CD1c-positive myeloid dendritic cell (primary cell): ENCODE measurements at regions not wholly inside any gene's neighbourhood (a gene's known extent, or its start where the extent isn't known, plus 50 kb on each side); places are given as distances from the start of the nearest gene placed in this dataset.
A peak's percentile ranks its signal among the peaks of the same experiment; 100 is the strongest.

Experiments
- DNase-seq: peaks from one replicate; pipeline ENCODE4 v3.0.0-alpha.2; 2016; ENCODE audit errors: extremely low spot score

DNA sequence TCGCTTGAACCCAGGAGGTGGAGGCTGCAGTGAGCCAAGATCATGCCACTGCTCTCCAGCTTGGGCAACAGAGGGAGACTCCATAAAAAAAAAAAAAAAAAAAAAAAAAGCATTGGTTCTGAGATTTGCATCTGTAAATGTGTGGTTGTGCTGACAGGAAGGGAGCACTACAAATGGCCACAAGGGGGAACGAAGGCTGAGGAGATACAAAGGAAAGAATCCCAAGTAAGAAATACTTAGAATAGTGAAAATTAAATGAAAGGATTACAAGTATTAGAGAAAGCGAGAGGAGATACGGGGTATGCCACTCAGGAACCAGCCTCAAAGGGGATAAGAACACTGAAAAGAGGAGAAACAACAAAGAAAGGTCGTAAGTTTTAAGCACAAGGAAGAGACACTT, 284.9 kb downstream of the KLF12 start:
- no peak for DNase-seq

DNA sequence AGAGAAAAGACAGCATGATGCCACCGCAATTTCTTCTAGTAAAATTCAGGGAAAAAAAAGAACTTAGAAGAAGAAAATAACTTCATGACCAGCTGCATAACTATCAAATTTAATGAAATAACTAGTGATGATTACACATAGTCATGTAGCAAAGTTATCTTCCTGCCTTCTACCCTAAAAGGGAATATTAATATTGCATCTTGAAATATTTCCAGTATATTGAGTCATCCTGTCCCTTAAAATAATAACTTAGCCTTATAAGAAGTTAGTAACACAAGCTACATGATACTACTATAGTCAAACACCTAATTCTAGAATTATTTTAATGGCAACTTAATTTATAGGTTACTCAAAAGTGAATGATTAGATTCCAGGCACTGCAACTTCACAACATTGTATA, 289.2 kb downstream of the KLF12 start:
- DNase-seq: no peak

DNA sequence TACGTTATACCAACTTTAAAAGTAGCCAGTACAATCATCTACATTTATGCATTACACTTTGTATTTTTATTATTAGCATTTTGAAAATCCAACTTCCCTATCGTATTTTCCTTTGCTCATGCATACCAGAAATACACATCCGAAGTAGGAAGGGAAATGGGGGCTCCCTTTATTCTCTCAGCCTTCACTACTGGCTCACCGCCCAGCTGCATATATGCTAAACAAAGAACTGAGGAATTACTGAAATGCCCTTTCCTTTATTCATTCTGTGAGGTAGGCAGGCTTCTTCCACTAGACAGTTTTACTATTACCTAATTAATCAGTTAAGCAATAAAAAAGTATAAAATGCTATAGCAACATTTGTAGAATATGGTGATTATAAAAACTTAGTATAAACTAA, 291.6 kb downstream of the KLF12 start:
- DNase-seq: no peak

DNA sequence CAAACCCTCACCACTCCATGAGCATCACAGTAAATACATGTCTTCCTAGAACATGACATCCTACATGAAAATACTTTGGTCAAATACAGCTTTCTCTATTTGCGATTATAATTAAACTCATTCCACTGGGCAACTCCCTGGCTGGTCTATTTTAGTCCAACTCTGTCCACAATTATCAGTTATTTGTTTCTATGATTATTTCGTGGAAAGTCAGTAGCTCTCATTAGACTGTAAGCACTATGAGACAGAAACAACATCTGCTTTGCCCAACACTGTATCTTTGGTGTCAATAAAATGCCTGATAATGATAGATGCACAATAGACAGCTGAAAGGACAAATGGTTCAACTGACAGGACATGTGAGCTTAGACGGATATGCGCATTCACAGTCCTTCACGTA, 292.0 kb downstream of the KLF12 start:
- no peak for DNase-seq

DNA sequence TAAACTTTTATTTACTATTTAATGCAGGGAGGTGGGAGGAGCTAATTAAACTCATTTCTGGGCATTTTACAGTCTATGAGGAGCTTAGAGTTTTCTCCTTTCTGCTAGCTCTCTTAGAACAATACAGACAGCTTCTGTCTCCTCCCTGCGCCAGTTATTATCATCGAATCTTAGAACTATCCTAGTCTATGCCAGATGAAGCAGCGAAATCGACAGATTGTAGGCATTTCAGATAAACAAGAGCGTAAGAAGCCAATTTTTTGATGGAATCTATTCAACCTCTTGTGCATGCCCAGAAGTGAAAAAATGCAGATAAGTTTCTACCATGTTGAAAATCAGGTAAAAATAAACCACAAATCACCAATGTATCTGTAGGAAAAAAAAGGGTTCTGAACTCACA, 297.1 kb downstream of the KLF12 start:
- no peak for DNase-seq

DNA sequence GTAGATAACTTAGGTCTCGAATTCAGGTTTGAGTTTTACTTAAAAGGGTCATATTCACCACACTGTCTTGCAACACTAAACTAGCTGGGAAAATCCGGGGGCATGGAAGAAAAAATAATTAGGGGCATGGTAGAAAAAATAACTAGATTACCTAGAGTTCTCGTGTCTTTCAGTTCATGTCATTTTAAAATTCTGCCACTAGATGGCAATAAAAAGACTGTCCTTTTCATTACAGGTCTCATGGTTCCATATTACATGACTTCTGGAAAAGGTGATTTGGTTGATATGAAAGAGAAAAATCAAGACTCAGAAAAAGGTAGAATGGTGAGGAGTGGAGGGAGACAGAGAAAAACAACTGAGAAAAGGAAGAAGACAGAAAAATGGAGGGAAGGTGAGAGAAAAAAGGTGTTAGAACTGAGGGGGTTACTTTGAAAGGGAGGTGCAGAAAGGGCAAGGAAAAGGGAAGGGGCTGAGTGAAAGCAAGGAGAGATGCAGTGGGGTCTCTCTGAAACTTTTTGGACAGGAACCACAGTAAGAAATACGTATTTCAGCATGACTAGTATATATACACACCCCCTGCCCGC, 299.0 kb downstream of the KLF12 start:
- DNase-seq: peak; percentile 62

DNA sequence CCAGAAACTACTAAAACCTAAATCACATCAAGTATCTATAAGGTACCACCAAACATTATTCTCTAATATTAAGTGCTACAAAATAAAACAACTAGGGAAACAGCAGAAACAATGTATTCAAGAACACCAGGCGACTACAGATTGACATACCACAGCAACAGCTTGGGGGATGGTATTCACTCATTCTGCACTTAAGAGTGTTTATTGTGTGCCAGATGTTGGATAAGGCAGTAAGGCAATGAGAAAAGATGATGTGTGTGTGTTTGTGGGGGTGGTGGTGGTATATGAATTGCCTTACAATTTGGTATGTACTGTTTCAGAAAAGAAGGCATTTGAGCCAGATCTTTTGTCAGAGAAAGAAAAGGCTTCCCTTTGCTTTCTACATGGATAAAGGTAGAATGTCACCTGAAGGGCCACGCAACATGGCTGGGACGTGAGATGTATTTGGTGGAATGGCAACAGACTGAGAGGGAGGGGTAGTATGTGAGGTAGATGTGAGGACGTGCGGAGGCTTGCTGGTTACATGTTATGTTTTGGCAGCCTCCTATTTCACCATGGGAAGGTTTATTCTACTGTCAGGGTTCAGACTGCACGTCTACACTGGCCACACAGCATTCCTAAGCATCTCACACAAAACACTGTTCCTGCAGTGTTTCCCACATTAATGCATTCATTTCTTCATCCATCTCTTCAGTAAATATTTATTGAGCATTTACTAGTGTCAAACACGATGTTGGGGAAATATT, 300.7 kb downstream of the KLF12 start:
- DNase-seq: no peak

DNA sequence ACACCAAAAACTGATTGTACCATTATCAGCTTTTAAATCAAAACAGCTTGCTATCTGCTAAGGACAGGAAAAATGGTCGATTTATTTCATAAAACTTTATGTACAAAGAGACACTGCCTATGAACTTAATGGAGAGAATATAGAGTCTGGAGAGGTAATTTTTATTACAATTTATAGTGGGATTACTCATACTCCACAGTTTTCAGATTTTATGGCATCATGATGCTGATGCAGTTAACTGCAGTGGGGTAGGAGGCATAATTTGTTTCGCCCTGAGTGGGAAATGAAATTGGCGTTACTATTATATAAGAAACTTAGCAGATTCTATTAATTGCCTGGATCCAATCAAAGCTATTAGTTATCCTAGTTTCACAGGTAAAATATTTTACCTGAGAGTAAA, 301.4 kb downstream of the KLF12 start:
- no peak for DNase-seq

DNA sequence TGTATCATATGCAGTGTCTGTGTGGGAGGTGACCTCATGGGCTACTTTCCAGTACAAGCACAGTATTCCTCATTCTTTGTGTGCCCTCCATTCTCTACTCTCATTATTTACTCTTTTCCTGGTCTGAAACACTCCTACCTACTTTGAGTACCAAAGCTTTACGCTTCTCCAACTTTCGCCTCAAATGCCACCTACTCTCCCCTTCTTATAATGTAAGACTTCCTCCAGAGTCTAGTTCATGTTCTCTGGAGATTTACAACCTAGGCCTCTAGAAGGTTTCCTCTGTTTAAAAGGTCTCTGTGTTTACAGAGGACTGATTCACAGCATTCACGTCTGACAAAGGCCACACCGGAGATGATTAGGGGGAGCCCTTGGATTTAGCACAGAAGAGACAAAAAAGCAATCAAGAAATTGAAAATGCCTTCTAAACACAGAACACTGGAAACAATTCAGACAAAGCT, 302.0 kb downstream of the KLF12 start:
- DNase-seq: no peak

DNA sequence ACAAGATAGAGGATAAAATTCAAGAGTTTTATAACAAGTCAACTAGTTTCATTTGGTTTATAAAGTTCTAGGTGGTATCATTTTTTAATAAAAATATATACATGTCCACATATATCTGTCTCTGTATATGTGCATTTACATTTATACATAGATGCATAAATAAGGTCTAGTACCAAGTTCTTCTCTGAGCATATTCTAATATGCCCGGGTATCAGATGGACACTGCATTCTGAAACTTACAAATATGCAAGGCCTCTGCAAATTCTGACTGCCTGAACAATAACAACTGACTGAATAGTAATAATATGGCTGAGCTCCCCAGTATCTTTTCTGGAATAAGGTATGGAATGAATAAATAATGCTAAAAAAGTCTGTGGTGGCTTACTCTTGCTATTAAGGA, 304.8 kb downstream of the KLF12 start:
- no peak for DNase-seq

DNA sequence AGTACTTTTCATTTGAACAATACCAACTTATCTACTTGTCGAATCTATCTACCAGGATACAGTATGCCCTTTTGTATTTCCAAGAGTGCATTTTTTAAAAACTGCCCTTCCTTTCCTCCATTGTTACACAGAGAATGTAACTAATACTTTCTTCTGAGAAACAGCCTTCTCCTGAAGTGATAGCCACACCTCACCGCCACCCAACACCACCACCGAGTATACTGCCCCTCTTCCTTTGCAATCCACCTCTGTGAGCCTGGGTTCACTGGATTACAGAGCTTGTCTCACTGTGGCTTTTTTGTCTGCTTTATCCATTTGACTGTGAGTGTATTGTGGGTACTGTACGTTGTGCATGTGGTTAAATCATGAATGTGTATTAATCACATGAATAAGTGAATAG, 305.4 kb downstream of the KLF12 start:
- DNase-seq: no peak

DNA sequence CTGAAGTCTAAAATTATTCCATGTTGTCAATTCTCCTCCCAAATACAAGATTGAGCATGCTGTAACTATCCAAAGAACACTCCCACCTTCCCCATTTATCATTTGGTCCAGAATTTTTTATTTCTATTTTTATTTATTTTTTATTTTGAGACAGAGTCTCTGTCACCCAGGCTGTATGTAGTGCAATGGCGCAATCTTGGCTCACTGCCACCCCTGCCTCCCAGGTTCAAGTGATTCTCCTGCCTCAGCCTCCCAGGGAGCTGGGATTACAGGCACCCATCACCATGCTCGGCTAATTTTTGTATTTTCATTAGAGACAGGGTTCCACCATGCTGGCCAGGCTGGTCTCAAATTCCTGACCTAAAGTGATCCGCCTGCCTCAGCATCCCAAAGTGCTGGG, 306.8 kb downstream of the KLF12 start:
- DNase-seq: no peak

DNA sequence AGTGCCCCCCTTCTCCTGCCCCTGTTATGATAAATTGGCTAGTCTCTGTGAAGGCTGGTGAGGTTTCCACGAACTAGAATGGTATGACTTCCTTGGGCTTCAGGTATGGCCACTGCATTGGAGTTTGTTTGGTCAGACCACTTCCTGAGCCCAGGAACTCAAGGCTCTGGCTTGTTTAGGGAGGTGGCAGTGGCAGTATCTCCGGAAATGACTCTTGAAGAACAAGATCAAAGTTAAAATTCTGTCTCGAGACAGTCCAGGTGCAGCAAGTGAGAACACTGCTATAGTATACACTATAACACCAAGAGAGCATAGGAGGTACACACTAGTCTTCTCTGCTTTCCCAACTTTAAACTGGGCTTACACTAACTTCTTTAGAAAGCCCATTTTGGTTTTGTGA, 309.1 kb downstream of the KLF12 start:
- no peak for DNase-seq

DNA sequence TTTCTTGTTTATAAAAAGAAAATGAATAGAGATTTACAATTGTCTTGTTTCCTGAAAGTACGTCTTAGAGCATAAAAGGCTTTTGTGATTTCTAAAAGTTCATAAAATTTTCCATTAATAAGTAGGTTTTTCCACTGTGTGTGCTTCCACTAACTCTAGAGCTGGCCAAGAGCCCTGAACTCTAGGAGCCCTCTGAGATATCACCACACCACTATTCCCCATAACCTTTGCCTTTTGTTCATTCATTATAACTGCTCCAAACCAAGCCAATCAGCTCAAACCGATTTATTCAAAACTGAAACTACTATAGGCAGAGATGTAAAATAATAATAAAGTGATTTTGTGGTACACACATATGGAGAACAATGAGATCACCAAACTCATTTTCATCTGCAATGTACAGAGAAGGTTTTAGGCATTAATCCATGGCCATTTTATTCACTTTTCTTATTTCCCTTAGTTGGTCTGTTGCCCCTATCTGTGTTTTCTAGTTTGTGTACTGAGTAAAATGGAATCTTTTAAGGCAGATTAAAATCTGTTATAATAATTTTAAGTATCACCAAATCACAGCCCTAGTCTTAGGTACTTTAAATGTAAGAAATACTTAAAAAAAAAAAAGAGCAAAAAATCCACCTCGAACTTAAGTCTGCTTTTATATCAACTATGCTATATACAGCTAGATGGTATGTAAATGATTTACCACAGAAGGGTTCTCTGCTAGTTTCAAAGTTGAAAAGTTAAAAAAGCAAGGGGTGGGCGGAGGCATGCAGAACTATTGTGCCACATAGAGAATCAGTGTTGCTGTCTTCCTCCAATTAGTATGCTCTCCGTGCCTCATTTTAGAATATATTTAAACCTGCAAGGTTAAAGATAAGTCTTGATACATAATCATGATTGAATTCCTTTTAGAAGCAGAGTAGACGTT, 311.3 kb downstream of the KLF12 start:
- DNase-seq: no peak

DNA sequence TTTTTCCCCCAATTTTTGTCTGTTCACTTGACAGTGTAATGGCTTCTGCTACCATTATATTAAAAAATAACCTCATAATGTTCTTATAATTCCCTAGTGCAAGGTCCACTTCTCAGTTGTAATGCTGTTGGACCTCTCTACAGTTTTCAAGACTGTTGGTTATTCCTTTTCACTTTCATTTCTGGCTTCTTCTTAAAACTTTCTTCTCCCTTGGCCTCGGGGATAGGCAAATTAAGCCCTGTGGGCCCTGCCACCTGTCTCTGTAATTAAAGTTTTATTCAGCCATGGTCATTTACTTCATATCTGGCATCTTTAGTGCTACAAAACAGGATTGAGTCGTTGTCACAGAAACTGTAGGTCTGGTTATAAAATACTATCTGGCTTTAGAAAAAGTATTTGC, 313.5 kb downstream of the KLF12 start:
- DNase-seq: no peak

DNA sequence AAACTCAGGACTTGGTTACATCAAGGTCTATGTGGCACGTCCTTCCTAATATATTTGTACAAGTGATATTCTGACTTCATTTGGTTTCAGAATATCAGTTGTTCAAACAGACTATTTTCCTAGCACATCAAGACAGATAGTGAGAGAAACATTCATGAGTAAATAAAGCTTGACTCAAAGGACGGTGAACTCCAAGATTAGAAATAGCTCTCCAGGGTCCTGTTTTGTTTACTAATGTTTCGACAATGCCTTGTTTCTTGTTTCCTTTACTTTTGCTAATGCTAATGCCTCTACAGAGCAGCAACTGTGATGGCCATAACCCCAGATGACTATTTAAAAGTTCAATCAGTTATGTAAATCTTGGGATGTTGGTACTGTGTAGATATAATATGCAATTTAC, 313.9 kb downstream of the KLF12 start:
- no peak for DNase-seq

DNA sequence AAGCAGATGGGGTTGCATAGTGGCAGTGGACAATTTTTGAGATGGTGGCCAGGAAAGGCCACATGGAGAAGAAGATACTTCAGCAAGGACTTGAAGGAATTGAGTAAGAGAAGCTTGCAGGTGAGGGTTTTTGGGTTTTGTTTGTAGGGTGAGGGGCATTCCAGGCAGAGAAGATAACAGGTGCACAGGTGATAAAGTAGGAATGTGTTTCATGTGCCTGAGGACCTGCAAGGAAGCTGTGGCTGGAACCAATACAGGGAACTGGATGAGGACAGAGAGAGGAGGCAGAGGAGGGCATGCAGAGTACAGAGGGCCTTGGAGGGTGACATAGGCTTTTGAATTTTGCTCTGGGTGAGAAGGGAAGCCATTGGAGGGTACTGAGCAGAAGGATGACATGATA, 314.5 kb downstream of the KLF12 start:
- DNase-seq: no peak

DNA sequence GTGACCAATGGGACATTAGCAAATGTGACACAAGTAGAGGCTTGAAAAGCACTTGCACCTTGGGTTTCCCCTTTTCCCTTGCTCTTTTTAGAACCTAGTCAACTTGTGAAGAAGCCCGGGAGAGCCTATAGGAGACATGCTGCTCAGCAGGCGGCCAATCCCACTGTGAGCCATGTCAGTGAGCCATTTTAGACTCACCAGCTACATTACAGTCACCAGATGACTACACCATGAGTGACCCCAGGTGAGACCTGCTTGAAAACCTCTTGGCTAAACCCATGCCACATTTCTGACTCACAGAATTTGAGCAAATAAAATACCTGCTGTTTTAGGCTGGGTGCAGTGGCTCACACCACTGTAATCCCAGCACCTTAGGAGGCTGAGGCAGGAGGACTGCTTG, 317.5 kb downstream of the KLF12 start:
- no peak for DNase-seq

DNA sequence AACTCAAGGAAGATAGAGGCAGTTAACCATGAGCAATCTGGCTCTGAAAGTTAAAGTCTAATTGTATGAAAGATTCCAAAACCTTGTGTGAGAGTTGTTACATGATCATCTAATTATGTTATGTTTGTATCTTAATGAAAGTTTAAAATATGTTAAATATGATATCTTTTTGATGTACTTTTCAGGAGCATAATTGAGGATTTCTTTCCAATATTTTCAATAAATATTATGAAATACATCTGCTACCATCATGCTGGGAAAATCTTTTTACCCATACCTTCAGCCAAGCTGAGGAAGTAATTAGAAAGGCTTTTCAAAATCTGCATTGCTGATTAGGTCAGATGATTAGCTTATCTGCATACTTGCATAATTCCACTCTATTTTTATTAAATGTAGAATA, 318.4 kb downstream of the KLF12 start:
- no peak for DNase-seq

DNA sequence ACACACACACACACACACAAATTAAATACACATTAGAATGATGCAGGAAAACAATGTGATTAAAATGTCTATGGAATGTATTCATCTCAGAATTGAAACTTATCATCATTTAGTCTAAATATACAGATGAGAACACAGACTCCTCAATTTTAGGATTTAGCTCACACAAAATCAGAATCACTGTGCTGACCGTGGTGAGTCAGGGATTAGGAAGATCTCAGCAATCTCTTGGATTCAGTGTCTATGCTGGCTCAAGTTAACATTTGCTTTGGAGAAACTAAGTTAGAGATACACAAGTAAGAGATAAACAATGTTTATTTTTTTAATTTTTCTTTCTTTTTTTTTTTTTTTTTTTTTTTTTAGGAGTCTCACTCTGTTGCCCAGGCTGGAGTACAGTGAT, 323.6 kb downstream of the KLF12 start:
- DNase-seq: no peak

DNA sequence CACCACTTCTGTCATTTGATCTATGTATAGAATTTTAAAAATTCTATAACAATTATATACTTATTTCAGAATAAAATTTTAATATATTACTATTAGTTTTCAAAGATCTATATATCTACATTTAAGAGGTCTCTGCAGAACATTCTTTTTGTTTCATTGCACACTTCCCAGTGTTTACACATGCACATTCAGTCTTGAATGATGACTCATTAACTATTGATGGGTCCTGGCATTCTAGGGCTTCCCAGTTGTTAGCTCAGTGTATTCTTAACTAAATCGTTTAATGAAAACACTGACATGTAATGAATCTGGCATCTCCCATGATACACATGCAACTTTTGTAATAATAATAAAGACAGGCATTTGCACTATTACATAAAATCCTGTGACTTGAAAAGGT, 324.6 kb downstream of the KLF12 start:
- DNase-seq: no peak

DNA sequence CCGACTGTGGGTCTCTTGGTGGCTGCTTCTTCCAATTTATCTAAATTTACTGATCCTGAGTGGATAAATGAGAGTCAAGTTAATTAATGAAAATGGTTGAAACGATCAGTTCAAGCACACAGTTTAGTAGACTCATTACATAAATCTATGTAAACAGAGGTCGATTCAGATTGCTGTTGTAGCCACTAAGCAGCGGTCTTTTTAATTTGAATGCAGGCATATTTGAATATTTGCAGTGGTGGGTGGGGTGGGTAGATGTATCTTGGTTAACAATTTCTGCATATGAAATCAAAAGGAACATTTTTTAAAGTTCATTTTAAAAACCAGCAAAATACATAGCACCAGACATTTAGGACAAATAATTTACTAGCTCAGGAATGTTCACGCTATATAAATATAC, 325.9 kb downstream of the KLF12 start:
- no peak for DNase-seq
